Neutrophil (primary cell): ENCODE measurements at regions not wholly inside any gene's neighbourhood (a gene's known extent, or its start where the extent isn't known, plus 50 kb on each side); places are given as distances from the start of the nearest gene placed in this dataset.

Experiments
- H3K27ac ChIP-seq: fragments of 200-600 bp; sonication (generic); 2 replicates; pipeline ENCODE4 v1.5.1; 2016; ENCODE audit warnings: mild to moderate bottlenecking, moderate library complexity
- H3K27me3 ChIP-seq: fragments of 200-600 bp; sonication (generic); 2 replicates; pipeline ENCODE4 v1.6.0; 2016; ENCODE audit warnings: mild to moderate bottlenecking
- H3K36me3 ChIP-seq: fragments of 200-600 bp; sonication (generic); 2 replicates; pipeline ENCODE4 v1.5.1; 2017
- H3K4me1 ChIP-seq, 2 experiments: fragments of 200-600 bp in 1 of 2; sonication (generic) in 1 of 2; 1 replicate in 1 of 2; 2 replicates in 1 of 2; pipeline versions ENCODE4 v1.5.1 to v1.6.1; 2013 to 2016; ENCODE audit warnings: low read depth in 1 of 2, low read length in 1 of 2, mild to moderate bottlenecking in 1 of 2, moderate library complexity in 1 of 2; ENCODE audit not compliant: control insufficient read depth in 1 of 2, insufficient read depth in 1 of 2
- H3K4me3 ChIP-seq, 2 experiments: fragments of 200-600 bp in 1 of 2; sonication (generic) in 1 of 2; 1 replicate in 1 of 2; 2 replicates in 1 of 2; pipeline ENCODE4 v1.5.1; 2013 to 2016; ENCODE audit warnings: low read depth in 1 of 2, low read length in 1 of 2, mild to moderate bottlenecking in 1 of 2, moderate library complexity in 1 of 2
- H3K9me3 ChIP-seq: fragments of 200-600 bp; sonication (generic); 2 replicates; pipeline ENCODE4 v1.5.1; 2016
- CTCF ChIP-seq: fragments of 200-600 bp; sonication (generic); IDR thresholded peaks from 2 replicates; pipeline ENCODE4 v1.5.1; 2016; ENCODE audit warnings: antibody characterized with exemption

- H3K4me1 ChIP-seq = peaks cover 0 to 2% of the 10 kb centered on the region in 2 experiments
- no peaks in the 10 kb centered on the region for H3K27me3 ChIP-seq
- H3K4me3 ChIP-seq = no peak overlapping the region
- TF ChIP-seq CTCF = no peak
- peaks cover 5% of the 10 kb centered on the region for H3K9me3 ChIP-seq
- H3K36me3 ChIP-seq = no peaks in the 10 kb centered on the region
- H3K27ac ChIP-seq = no peak overlapping the region
These were observed 276.5 kb downstream of the ETS1 start for GRCh38 chr11:128310676-128311445.

GRCh38 chr11:128310005-128310404 is 277.4 kb downstream of the ETS1 start:
- H3K27me3 ChIP-seq = no peaks in the 10 kb centered on the region
- H3K4me1 ChIP-seq = peaks cover 0 to 2% of the 10 kb centered on the region in 2 experiments
- no peaks in the 10 kb centered on the region for H3K36me3 ChIP-seq
- H3K27ac ChIP-seq = no peak overlapping the region
- peaks cover 5% of the 10 kb centered on the region for H3K9me3 ChIP-seq
- TF ChIP-seq CTCF = no peak
- H3K4me3 ChIP-seq = no peak overlapping the region

GRCh38 chr11:128308794-128309193 is 278.6 kb downstream of the ETS1 start:
- Histone ChIP-seq H3K27me3 (no peaks in the 10 kb centered on the region), H3K36me3 (no peaks in the 10 kb centered on the region), H3K4me1 (peaks cover 0 to 2% of the 10 kb centered on the region in 2 experiments), H3K27ac (no peak overlapping the region), H3K4me3 (no peak overlapping the region), H3K9me3 (no peaks in the 10 kb centered on the region)
- TF ChIP-seq CTCF = no peak

- Histone ChIP-seq H3K27me3 (no peaks in the 10 kb centered on the region), H3K36me3 (no peaks in the 10 kb centered on the region), H3K4me3 (no peak overlapping the region), H3K4me1 (peaks cover 0 to 2% of the 10 kb centered on the region in 2 experiments), H3K9me3 (no peaks in the 10 kb centered on the region), H3K27ac (no peak overlapping the region)
- no peak for TF ChIP-seq CTCF
These were observed 281.8 kb downstream of the ETS1 start for GRCh38 chr11:128305588-128305987.

GRCh38 chr11:128304666-128305485 is 282.5 kb downstream of the ETS1 start:
- Histone ChIP-seq H3K4me1 (peaks cover 0 to 2% of the 10 kb centered on the region in 2 experiments), H3K27me3 (no peaks in the 10 kb centered on the region), H3K4me3 (no peak overlapping the region), H3K27ac (no peak overlapping the region), H3K9me3 (no peaks in the 10 kb centered on the region), H3K36me3 (no peaks in the 10 kb centered on the region)
- TF ChIP-seq CTCF = no peak
